Vagina (tissue), 2 donors: ENCODE measurements at regions not wholly inside any gene's neighbourhood (a gene's known extent, or its start where the extent isn't known, plus 50 kb on each side); places are given as distances from the start of the nearest gene placed in this dataset.

Experiments
- CTCF ChIP-seq, 3 experiments: fragments of 450-650 bp in 2 of 3; fragments of 200-600 bp in 1 of 3; sonication (generic) in 1 of 3; IDR thresholded peaks; one replicate each; pipeline ENCODE4 v1.5.1; 2017 to 2019; ENCODE audit warnings: antibody characterized with exemption in 3 of 3, mild to moderate bottlenecking in 2 of 3, moderate library complexity in 2 of 3
- POLR2AphosphoS5 ChIP-seq, 2 donors: sonication (generic); formaldehyde crosslinking; IDR thresholded peaks; one replicate each; pipeline ENCODE4 v1.9.0; 2017; ENCODE audit warnings: antibody characterized with exemption in 2 of 2, mild to moderate bottlenecking in 2 of 2, low read depth in 1 of 2; ENCODE audit not compliant: insufficient read depth in 1 of 2

GRCh38 chr12:115255962-115256361, 572.0 kb upstream of the TBX3 start:
- TF ChIP-seq CTCF (IDR thresholded peaks at IDR 0.05) = no peak
- no peak for TF ChIP-seq POLR2AphosphoS5 (IDR thresholded peaks at IDR 0.05; ENCODE audit: insufficient read depth in 1 of 2, low read depth in 1 of 2)
